Mesendoderm (in vitro differentiated cells): ENCODE measurements at regions not wholly inside any gene's neighbourhood (a gene's known extent, or its start where the extent isn't known, plus 50 kb on each side); places are given as distances from the start of the nearest gene placed in this dataset.
"Not testable (repeated sequence)": the region's sequence is repeated elsewhere in the genome, so short reads cannot be mapped to it uniquely, and the experiment has no call there.

Experiments used
- DNase-seq: peaks from one replicate; pipeline ENCODE4 v3.0.0; 2013
- H2AK5ac ChIP-seq: 2 replicates; pipeline ENCODE4 v1.6.1; 2013; ENCODE audit warnings: low read length, inconsistent platforms
- H2BK120ac ChIP-seq: 2 replicates; pipeline ENCODE4 v1.6.1; 2013; ENCODE audit warnings: low read depth, mild to moderate bottlenecking, low read length, moderate library complexity, mixed read lengths
- H2BK15ac ChIP-seq: replicated peaks from 2 replicates; pipeline ENCODE4 v1.6.1; 2013; ENCODE audit warnings: low read depth, mild to moderate bottlenecking, moderate library complexity
- H2BK5ac ChIP-seq: 2 replicates; pipeline ENCODE4 v1.6.1; 2013; ENCODE audit warnings: low read length, inconsistent platforms
- H3K18ac ChIP-seq: 2 replicates; pipeline ENCODE4 v1.6.1; 2013; ENCODE audit warnings: mild to moderate bottlenecking, low read length, mixed read lengths
- H3K23ac ChIP-seq: one replicate; pipeline ENCODE4 v1.6.1; 2013; ENCODE audit warnings: low read length
- H3K27ac ChIP-seq: 2 replicates; pipeline ENCODE4 v1.5.1; 2013; ENCODE audit warnings: low read depth, mild to moderate bottlenecking, inconsistent platforms, low read length, moderate library complexity
- H3K27me3 ChIP-seq: 2 replicates; pipeline ENCODE4 v1.6.1; 2013; ENCODE audit warnings: low read length, control low read depth, mild to moderate bottlenecking, inconsistent platforms; ENCODE audit not compliant: insufficient read depth, poor library complexity
- H3K36me3 ChIP-seq: 2 replicates; pipeline ENCODE4 v1.6.1; 2013; ENCODE audit warnings: low read length, inconsistent platforms; ENCODE audit not compliant: control insufficient read depth, insufficient read depth
- H3K4ac ChIP-seq: one replicate; pipeline ENCODE4 v1.6.1; 2013; ENCODE audit warnings: low read depth, mild to moderate bottlenecking, low read length, moderate library complexity
- H3K4me1 ChIP-seq: 2 replicates; pipeline ENCODE4 v1.6.1; 2013; ENCODE audit warnings: low read depth, low read length, inconsistent platforms; ENCODE audit not compliant: control insufficient read depth
- H3K4me2 ChIP-seq: 2 replicates; pipeline ENCODE4 v1.6.1; 2013; ENCODE audit warnings: low read length
- H3K4me3 ChIP-seq: 2 replicates; pipeline ENCODE4 v1.5.1; 2013; ENCODE audit warnings: mild to moderate bottlenecking, low read length
- H3K56ac ChIP-seq: one replicate; pipeline ENCODE4 v1.6.1; 2013; ENCODE audit warnings: low read length
- H3K79me1 ChIP-seq: 2 replicates; pipeline ENCODE4 v1.6.1; 2013; ENCODE audit warnings: low read length, inconsistent platforms
- H3K79me2 ChIP-seq: 2 replicates; pipeline ENCODE4 v1.6.1; 2013; ENCODE audit warnings: mild to moderate bottlenecking, low read length; ENCODE audit not compliant: control insufficient read depth, insufficient read depth
- H3K9ac ChIP-seq: 2 replicates; pipeline ENCODE4 v1.6.1; 2013; ENCODE audit warnings: low read length, inconsistent platforms
- H4K5ac ChIP-seq: one replicate; pipeline ENCODE4 v1.6.1; 2013; ENCODE audit warnings: low read length
- H4K8ac ChIP-seq: one replicate; pipeline ENCODE4 v1.6.1; 2013; ENCODE audit warnings: low read depth, mild to moderate bottlenecking, control low read depth, low read length, moderate library complexity
- WGBS: extraction: QIAGEN DNeasy Blood & Tissue Kit; methylation state at CpG from one replicate; pipeline ENCODE4 v1.1.7; 2013; ENCODE audit warnings: low lambda C conversion rate, missing lambda C conversion rate; ENCODE audit not compliant: insufficient coverage; ENCODE audit errors: extremely low coverage; 5-methylcytosine and 5-hydroxymethylcytosine counted together

- H3K79me2 ChIP-seq, result no peaks in the 10 kb centered on the region
- H3K4ac ChIP-seq, result no peak overlapping the region
- no peak overlapping the region for H3K56ac ChIP-seq
- no peak overlapping the region for H3K23ac ChIP-seq
- no peak overlapping the region for H4K8ac ChIP-seq
- no peaks in the 10 kb centered on the region for H3K36me3 ChIP-seq
- no peak for DNase-seq
- H2BK15ac ChIP-seq, result no peak overlapping the region
- H3K9ac ChIP-seq, result no peak overlapping the region
- no peak overlapping the region for H3K27ac ChIP-seq
- H3K79me1 ChIP-seq, result no peaks in the 10 kb centered on the region
- H3K27me3 ChIP-seq, result no peaks in the 10 kb centered on the region
- no peak overlapping the region for H3K4me2 ChIP-seq
- H2BK5ac ChIP-seq, result no peak overlapping the region
- no peak overlapping the region for H2BK120ac ChIP-seq
- no peaks in the 10 kb centered on the region for H3K4me1 ChIP-seq
- H3K4me3 ChIP-seq, result no peak overlapping the region
- H3K18ac ChIP-seq, result no peak overlapping the region
- no CpG with 5 or more reads among the region's 7 CpGs for WGBS
- no peak overlapping the region for H4K5ac ChIP-seq
- H2AK5ac ChIP-seq, result no peak overlapping the region
These were observed 113.4 kb downstream of the ZNF664 start for GRCh38 chr12:124086299-124086898.

- Histone ChIP-seq H3K79me2 (no peaks in the 10 kb centered on the region), H3K27me3 (no peaks in the 10 kb centered on the region), H3K4me3 (no peak overlapping the region), H4K5ac (no peak overlapping the region), H3K4ac (no peak overlapping the region), H3K9ac (no peak overlapping the region), H3K56ac (no peak overlapping the region), H3K23ac (no peak overlapping the region), H2AK5ac (no peak overlapping the region), H3K79me1 (no peaks in the 10 kb centered on the region), H2BK120ac (no peak overlapping the region), H3K4me1 (no peaks in the 10 kb centered on the region), H2BK15ac (no peak overlapping the region), H2BK5ac (no peak overlapping the region), H3K4me2 (no peak overlapping the region), H3K27ac (no peak overlapping the region), H4K8ac (no peak overlapping the region), H3K18ac (no peak overlapping the region), H3K36me3 (no peaks in the 10 kb centered on the region)
- no peak for DNase-seq
- no CpG with 5 or more reads among the region's 10 CpGs for whole genome bisulfite sequencing
These were observed 114.4 kb downstream of the ZNF664 start for GRCh38 chr12:124087266-124088051.

- H3K56ac ChIP-seq, result no peak overlapping the region
- WGBS, result no CpG with 5 or more reads among the region's 16 CpGs
- H3K27me3 ChIP-seq, result no peaks in the 10 kb centered on the region
These were observed 115.3 kb downstream of the ZNF664 start for GRCh38 chr12:124088217-124088907.

GRCh38 chr12:124089181-124089914, 116.3 kb downstream of the ZNF664 start:
- not testable (repeated sequence) for H3K27ac ChIP-seq, H3K79me2 ChIP-seq, H4K8ac ChIP-seq, H3K9ac ChIP-seq, H3K4ac ChIP-seq, H3K56ac ChIP-seq, DNase-seq, H3K4me2 ChIP-seq, H4K5ac ChIP-seq, H2BK5ac ChIP-seq, H3K4me1 ChIP-seq, H3K18ac ChIP-seq, H2BK15ac ChIP-seq, H3K4me3 ChIP-seq, H3K36me3 ChIP-seq, H3K79me1 ChIP-seq, H2AK5ac ChIP-seq, H3K23ac ChIP-seq, H2BK120ac ChIP-seq, H3K27me3 ChIP-seq
- WGBS, result no CpG with 5 or more reads among the region's 11 CpGs

More at GRCh38 chr12:124088217-124088907, 115.3 kb downstream of the ZNF664 start:
- Histone ChIP-seq H3K79me2 (no peaks in the 10 kb centered on the region), H3K27ac (no peak overlapping the region), H2BK120ac (no peak overlapping the region), H3K4ac (no peak overlapping the region), H3K4me2 (no peak overlapping the region), H3K79me1 (no peaks in the 10 kb centered on the region), H2BK15ac (no peak overlapping the region), H4K8ac (no peak overlapping the region), H3K4me3 (no peak overlapping the region), H3K4me1 (no peaks in the 10 kb centered on the region), H2BK5ac (no peak overlapping the region), H3K9ac (no peak overlapping the region), H2AK5ac (no peak overlapping the region), H3K18ac (no peak overlapping the region), H3K36me3 (no peaks in the 10 kb centered on the region), H4K5ac (no peak overlapping the region), H3K23ac (no peak overlapping the region)
- DNase-seq, result no peak

GRCh38 chr12:124091835-124092234, 118.8 kb downstream of the ZNF664 start:
- no peak overlapping the region for H2BK5ac ChIP-seq
- H3K79me1 ChIP-seq, result no peaks in the 10 kb centered on the region
- no peak for DNase-seq
- H3K36me3 ChIP-seq, result no peaks in the 10 kb centered on the region
- no peak overlapping the region for H3K9ac ChIP-seq
- H3K4me2 ChIP-seq, result no peak overlapping the region
- no peak overlapping the region for H2BK15ac ChIP-seq
- H3K23ac ChIP-seq, result no peak overlapping the region
- no peak overlapping the region for H3K4me3 ChIP-seq
- no peak overlapping the region for H3K56ac ChIP-seq
- no CpG with 5 or more reads among the region's 3 CpGs for WGBS
- H3K27me3 ChIP-seq, result no peaks in the 10 kb centered on the region
- no peak overlapping the region for H3K4ac ChIP-seq
- no peak overlapping the region for H4K8ac ChIP-seq
- no peak overlapping the region for H3K27ac ChIP-seq
- no peak overlapping the region for H4K5ac ChIP-seq
- H3K79me2 ChIP-seq, result no peaks in the 10 kb centered on the region
- H2BK120ac ChIP-seq, result no peak overlapping the region
- H2AK5ac ChIP-seq, result no peak overlapping the region
- no peak overlapping the region for H3K18ac ChIP-seq
- H3K4me1 ChIP-seq, result no peaks in the 10 kb centered on the region
